ENCODE measurements at regions not wholly inside any gene's neighbourhood (a gene's known extent, or its start where the extent isn't known, plus 50 kb on each side); places are given as distances from the start of the nearest gene placed in this dataset.

GRCh38 chr2:176959614-176960013 is 253.0 kb upstream of the HNRNPA3 start:
- DNase-seq (ENCODE audit: low spot score) = no peak
- no peak for ATAC-seq
- Histone ChIP-seq H3K36me3 (replicated peaks in 1 of 2; ENCODE audit: control insufficient read depth in 1 of 2, insufficient read depth in 2 of 2, low read length in 2 of 2) (no peaks in the 10 kb centered on the region), H3K4me1 (ENCODE audit: insufficient read depth, low read length) (no peaks in the 10 kb centered on the region), H3K79me2 (ENCODE audit: insufficient read depth, low read length) (no peaks in the 10 kb centered on the region), H3K27ac (ENCODE audit: extremely low read length, insufficient read depth, low read length) (no peak overlapping the region), H3K9ac (ENCODE audit: insufficient read depth, low read depth, low read length) (no peak overlapping the region), H3K4me2 (ENCODE audit: low read depth, low read length) (no peak overlapping the region), H2AFZ (ENCODE audit: low read length) (no peak overlapping the region), H3K27me3 (ENCODE audit: control insufficient read depth in 1 of 2, insufficient read depth in 2 of 2, low read length in 2 of 2) (peaks cover 1 to 10% of the 10 kb centered on the region in 2 experiments; a peak in 3 of 5 replicates), H3K9me3 (ENCODE audit: low read length) (no peaks in the 10 kb centered on the region), H4K20me1 (ENCODE audit: insufficient read depth, low read length) (no peaks in the 10 kb centered on the region), H3K4me3 (replicated peaks in 1 of 3; ENCODE audit: insufficient read depth in 1 of 3, low read depth in 2 of 3, low read length in 3 of 3) (no peak overlapping the region)
- intact Hi-C loops (cut with micrococcal nuclease; ENCODE audit: unreplicated experiment) = no loop called here
- in situ Hi-C loops (cut with HindIII; ENCODE audit: extremely low pct_ligation_motif_present, low pct_unique_long_range_greater_than_20kb) = no loop called here
- BruUV-seq (replicated peaks) = no TSS peak
- 4% methylated on average over 3 of the region's 3 CpGs for WGBS (ENCODE audit: low lambda C conversion rate)
- TF ChIP-seq MAFK (conservative IDR thresholded peaks at IDR 0.05 in 1 of 2, IDR thresholded peaks at IDR 0.05 in 1 of 2; ENCODE audit: low read length in 2 of 2) (no peak), NRL (CRISPR knock-in tag; IDR thresholded peaks at IDR 0.05; ENCODE audit: borderline replicate concordance) (no peak), ZSCAN21 (CRISPR knock-in tag; IDR thresholded peaks at IDR 0.05; ENCODE audit: borderline replicate concordance) (no peak), CERS6 (CRISPR knock-in tag; IDR thresholded peaks at IDR 0.05) (no peak), POGZ (CRISPR knock-in tag; IDR thresholded peaks at IDR 0.05) (no peak), BCL3 (CRISPR knock-in tag; IDR thresholded peaks at IDR 0.05) (no peak), BRD4 (CRISPR knock-in tag; IDR thresholded peaks at IDR 0.05) (no peak), SSRP1 (CRISPR knock-in tag; IDR thresholded peaks at IDR 0.05) (no peak), GLI4 (CRISPR knock-in tag; IDR thresholded peaks at IDR 0.05; ENCODE audit: borderline replicate concordance) (no peak), PHF5A (CRISPR knock-in tag; IDR thresholded peaks at IDR 0.05; ENCODE audit: low read depth, unreplicated experiment) (no peak), EZH2 (conservative IDR thresholded peaks at IDR 0.05; ENCODE audit: low read depth, low read length) (no peak)
- FAIRE-seq = no peak
- CTCF ChIA-PET (ENCODE audit: low intra/inter-chr PET ratio, low total read pairs) = no interaction called here
- POLR2A ChIA-PET = no interaction called here

Data from HepG2 (cell line).